GM21526 (cell line): ENCODE measurements at regions not wholly inside any gene's neighbourhood (a gene's known extent, or its start where the extent isn't known, plus 50 kb on each side); places are given as distances from the start of the nearest gene placed in this dataset.
A peak's percentile ranks its signal among the peaks of the same experiment; 100 is the strongest.

Experiments used
- ATAC-seq: cut with Tn5 transposase; IDR thresholded peaks from one replicate; pipeline ENCODE4 v1.9.1; 2021; ENCODE audit warnings: moderate library complexity; ENCODE audit not compliant: unreplicated experiment, low FRiP score

- no peak for ATAC-seq
Measured at GRCh38 chr20:10916312-10916711, 242.5 kb upstream of the JAG1 start.

- no peak for ATAC-seq
Measured at GRCh38 chr20:10917826-10918225, 244.0 kb upstream of the JAG1 start.

GRCh38 chr20:10919396-10920140 is 245.8 kb upstream of the JAG1 start:
- ATAC-seq: no peak

GRCh38 chr20:10920396-10920795 is 246.6 kb upstream of the JAG1 start:
- ATAC-seq: no peak

GRCh38 chr20:10921491-10922010 is 247.8 kb upstream of the JAG1 start:
- ATAC-seq: no peak

- no peak for ATAC-seq
Measured at GRCh38 chr20:10922506-10922905, 248.7 kb upstream of the JAG1 start.

GRCh38 chr20:10922941-10923340 is 249.1 kb upstream of the JAG1 start:
- no peak for ATAC-seq

- ATAC-seq: no peak
Measured at GRCh38 chr20:10924644-10925201, 250.9 kb upstream of the JAG1 start.

- ATAC-seq: no peak
Measured at GRCh38 chr20:10925767-10926166, 252.0 kb upstream of the JAG1 start.

GRCh38 chr20:10927011-10927583 is 253.3 kb upstream of the JAG1 start:
- ATAC-seq: no peak

GRCh38 chr20:10927936-10928840 is 254.4 kb upstream of the JAG1 start:
- no peak for ATAC-seq

GRCh38 chr20:10928841-10929421 is 255.1 kb upstream of the JAG1 start:
- ATAC-seq: no peak

GRCh38 chr20:10935658-10936402 is 262.0 kb upstream of the JAG1 start:
- no peak for ATAC-seq

- no peak for ATAC-seq
Measured at GRCh38 chr20:10936786-10937185, 263.0 kb upstream of the JAG1 start.

GRCh38 chr20:10939331-10939941 is 265.6 kb upstream of the JAG1 start:
- ATAC-seq: no peak

GRCh38 chr20:10940941-10941340 is 267.1 kb upstream of the JAG1 start:
- ATAC-seq: peak; percentile 97

GRCh38 chr20:10943686-10944265 is 270.0 kb upstream of the JAG1 start:
- no peak for ATAC-seq

- ATAC-seq: peak; percentile 68
Measured at GRCh38 chr20:10946124-10946880, 272.5 kb upstream of the JAG1 start.
